B cell (primary cell): ENCODE measurements at regions not wholly inside any gene's neighbourhood (a gene's known extent, or its start where the extent isn't known, plus 50 kb on each side); places are given as distances from the start of the nearest gene placed in this dataset.

Experiments
- ATAC-seq: fragments of 200-7000 bp; cut with Tn5 transposase; one replicate; pipeline ENCODE4 v1.10.0; 2021; ENCODE audit warnings: low read depth, mild to moderate bottlenecking, moderate number of reproducible peaks, moderate library complexity
- CTCF ChIA-PET: fragments of 350-600 bp; sonication (Branson Sonifier 250); formaldehyde crosslinking; loops from one replicate; lab custom pipeline; 2021; ENCODE audit warnings: antibody characterized with exemption, inconsistent platforms; lab: Charles Lee
- POLR2A ChIA-PET: fragments of 350-600 bp; sonication (Branson Sonifier 250); formaldehyde crosslinking; loops from one replicate; lab custom pipeline; 2021; ENCODE audit warnings: antibody characterized with exemption; lab: Charles Lee
- DNase-seq: peaks from one replicate; pipeline ENCODE4 v3.0.0; 2013
- H2AFZ ChIP-seq: 2 replicates; pipeline ENCODE4 v1.6.1; 2012; ENCODE audit warnings: mild to moderate bottlenecking, low read depth, low read length; ENCODE audit not compliant: insufficient read depth, poor library complexity, severe bottlenecking
- H3K27ac ChIP-seq, 2 donors: 1 replicate in 1 of 2; 2 replicates in 1 of 2; pipeline ENCODE4 v1.5.1; 2012 to 2013; ENCODE audit warnings: low read length in 2 of 2, mild to moderate bottlenecking in 2 of 2, moderate library complexity in 1 of 2
- H3K27me3 ChIP-seq, 4 experiments: fragments of 200-600 bp in 1 of 4; sonication (generic) in 1 of 4; replicated peaks in 1 of 4; 1 replicate in 2 of 4; 2 replicates in 2 of 4; pipeline versions ENCODE4 v1.6.1 to v1.7.0; 2013 to 2016; ENCODE audit warnings: low read length in 3 of 4, mild to moderate bottlenecking in 2 of 4, mixed read lengths in 1 of 4, moderate library complexity in 1 of 4; ENCODE audit not compliant: insufficient read depth in 4 of 4, control insufficient read depth in 3 of 4; ENCODE audit errors: control extremely low read depth in 1 of 4
- H3K36me3 ChIP-seq, 2 experiments: replicated peaks in 1 of 2; 1 replicate in 1 of 2; 2 replicates in 1 of 2; pipeline versions ENCODE4 v1.6.1 to v1.7.1; 2013; ENCODE audit warnings: low read length in 1 of 2; ENCODE audit not compliant: insufficient read depth in 2 of 2, control insufficient read depth in 1 of 2; ENCODE audit errors: control extremely low read depth in 1 of 2, extremely low read depth in 1 of 2
- H3K4me1 ChIP-seq, 2 donors: fragments of 200-600 bp in 1 of 2; sonication (generic) in 1 of 2; 1 replicate in 1 of 2; 2 replicates in 1 of 2; pipeline versions ENCODE4 v1.5.1 to v1.6.1; 2013 to 2017; ENCODE audit warnings: low read length in 2 of 2; ENCODE audit not compliant: control insufficient read depth in 2 of 2, insufficient read depth in 2 of 2
- H3K4me2 ChIP-seq: replicated peaks from 2 replicates; pipeline ENCODE3; 2012; ENCODE audit warnings: mild to moderate bottlenecking, low read depth, low read length; ENCODE audit not compliant: poor library complexity, severe bottlenecking
- H3K4me3 ChIP-seq, 5 experiments: fragments of 200-600 bp in 1 of 5; sonication (generic) in 1 of 5; 1 replicate in 3 of 5; 2 replicates in 2 of 5; pipeline versions ENCODE4 v1.5.1 to v1.7.0; 2011 to 2016; ENCODE audit warnings: low read length in 4 of 5, mild to moderate bottlenecking in 4 of 5, low read depth in 2 of 5, control low read depth in 1 of 5, moderate library complexity in 1 of 5; ENCODE audit not compliant: insufficient read depth in 1 of 5; ENCODE audit errors: control extremely low read depth in 1 of 5, extremely low read depth in 1 of 5
- H3K79me2 ChIP-seq: fragments of 200-600 bp; sonication (generic); one replicate; pipeline ENCODE4 v1.6.0; 2016; ENCODE audit warnings: low read length; ENCODE audit not compliant: control insufficient read depth, insufficient read depth
- H3K9ac ChIP-seq: fragments of 200-600 bp; sonication (generic); 2 replicates; pipeline ENCODE4 v1.6.1; 2017; ENCODE audit warnings: mild to moderate bottlenecking, low read length, moderate library complexity
- H3K9me3 ChIP-seq, 3 donors: one replicate each; pipeline versions ENCODE4 v1.6.1 to v1.7.1; 2013; ENCODE audit warnings: low read length in 2 of 3; ENCODE audit not compliant: control insufficient read depth in 2 of 3, insufficient read depth in 1 of 3; ENCODE audit errors: control extremely low read depth in 1 of 3
- H4K20me1 ChIP-seq: 2 replicates; pipeline ENCODE4 v1.6.0; 2012; ENCODE audit warnings: mild to moderate bottlenecking, low read length; ENCODE audit not compliant: insufficient read depth, control insufficient read depth, poor library complexity, severe bottlenecking
- H3K27ac Mint-ChIP-seq: one replicate; pipeline ENCODE4 v1.8.0; 2021; ENCODE audit warnings: mixed read lengths
- H3K27me3 Mint-ChIP-seq: one replicate; pipeline ENCODE4 v1.8.0; 2021; ENCODE audit warnings: mixed read lengths
- H3K4me1 Mint-ChIP-seq: one replicate; pipeline ENCODE4 v1.8.0; 2021; ENCODE audit warnings: mixed read lengths
- H3K4me3 Mint-ChIP-seq: one replicate; pipeline ENCODE4 v1.8.0; 2021; ENCODE audit warnings: mixed read lengths
- H3K9me3 Mint-ChIP-seq: one replicate; pipeline ENCODE4 v1.8.0; 2022; ENCODE audit warnings: mixed read lengths; ENCODE audit not compliant: insufficient read depth
- EZH2 ChIP-seq: IDR thresholded peaks from 2 replicates; pipeline ENCODE4 v1.6.1; 2012; ENCODE audit warnings: borderline replicate concordance, low read depth, mild to moderate bottlenecking, moderate library complexity, low read length; ENCODE audit not compliant: insufficient read depth, poor library complexity, severe bottlenecking
- WGBS: methylation state at CpG from one replicate; pipeline ENCODE4 v1.1.5; 2013; ENCODE audit warnings: missing lambda C conversion rate; ENCODE audit not compliant: insufficient coverage; 5-methylcytosine and 5-hydroxymethylcytosine counted together
- intact Hi-C: fragments of 100-400 bp; cut with micrococcal nuclease; formaldehyde crosslinking; loops from one replicate; pipeline ENCODE4 v1.10.0; 2022
- TF ChIP-seq, protein P1 (sequence below): fragments of 200-600 bp; IDR thresholded peaks from one replicate; pipeline ENCODE4 v1.8.0; 2022; ENCODE audit warnings: antibody characterized with exemption, mild to moderate bottlenecking

DNA sequence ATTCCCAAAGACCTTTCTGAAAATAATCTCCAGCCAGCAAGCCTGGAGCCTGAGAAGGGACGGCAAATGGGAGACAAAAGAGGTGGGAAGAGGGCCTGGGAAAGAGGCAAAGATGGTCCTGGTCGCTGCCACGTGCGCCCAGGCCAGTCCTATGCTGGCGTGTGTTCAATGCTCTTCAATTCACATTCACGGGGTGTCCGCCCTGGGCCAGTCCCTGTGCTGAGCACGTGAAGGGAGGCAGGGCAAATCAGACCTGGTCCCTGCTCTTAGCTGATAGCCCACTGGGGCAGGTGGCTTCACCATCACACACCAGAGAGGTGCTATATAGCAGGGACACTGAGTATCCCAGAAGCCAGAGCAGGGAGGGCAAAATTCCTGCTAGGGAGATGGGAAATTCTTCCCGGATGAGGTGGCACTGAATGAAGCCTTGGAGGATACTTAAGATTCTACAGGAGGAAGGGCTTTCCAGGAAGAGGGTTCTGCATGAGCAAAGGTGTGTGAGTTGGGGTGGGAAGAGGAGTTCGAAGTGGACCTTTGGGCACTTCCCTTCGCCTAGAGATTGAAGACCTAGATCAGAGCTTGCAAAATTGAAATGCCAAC lies 148.2 kb downstream of the CHST1 start:
- Histone ChIP-seq H3K36me3 (no peaks in the 10 kb centered on the region), H3K27ac (no peak overlapping the region), H3K9me3 (no peaks in the 10 kb centered on the region), H3K4me2 (no peak overlapping the region), H3K27me3 (no peaks in the 10 kb centered on the region), H4K20me1 (no peaks in the 10 kb centered on the region), H2AFZ (no peak overlapping the region), H3K79me2 (no peaks in the 10 kb centered on the region), H3K4me1 (no peaks in the 10 kb centered on the region), H3K4me3 (no peak overlapping the region), H3K9ac (no peak overlapping the region)
- CTCF ChIA-PET: no interaction called here
- Mint-ChIP-seq H3K4me3 (no peak overlapping the region), H3K27ac (no peak overlapping the region), H3K27me3 (peaks cover 11% of the 10 kb centered on the region), H3K4me1 (no peaks in the 10 kb centered on the region), H3K9me3 (no peaks in the 10 kb centered on the region)
- ATAC-seq (no peak), DNase-seq (no peak)
- 96% methylated on average over 10 of the region's 11 CpGs for WGBS
- POLR2A ChIA-PET: no interaction called here
- TF ChIP-seq, protein P1, sequence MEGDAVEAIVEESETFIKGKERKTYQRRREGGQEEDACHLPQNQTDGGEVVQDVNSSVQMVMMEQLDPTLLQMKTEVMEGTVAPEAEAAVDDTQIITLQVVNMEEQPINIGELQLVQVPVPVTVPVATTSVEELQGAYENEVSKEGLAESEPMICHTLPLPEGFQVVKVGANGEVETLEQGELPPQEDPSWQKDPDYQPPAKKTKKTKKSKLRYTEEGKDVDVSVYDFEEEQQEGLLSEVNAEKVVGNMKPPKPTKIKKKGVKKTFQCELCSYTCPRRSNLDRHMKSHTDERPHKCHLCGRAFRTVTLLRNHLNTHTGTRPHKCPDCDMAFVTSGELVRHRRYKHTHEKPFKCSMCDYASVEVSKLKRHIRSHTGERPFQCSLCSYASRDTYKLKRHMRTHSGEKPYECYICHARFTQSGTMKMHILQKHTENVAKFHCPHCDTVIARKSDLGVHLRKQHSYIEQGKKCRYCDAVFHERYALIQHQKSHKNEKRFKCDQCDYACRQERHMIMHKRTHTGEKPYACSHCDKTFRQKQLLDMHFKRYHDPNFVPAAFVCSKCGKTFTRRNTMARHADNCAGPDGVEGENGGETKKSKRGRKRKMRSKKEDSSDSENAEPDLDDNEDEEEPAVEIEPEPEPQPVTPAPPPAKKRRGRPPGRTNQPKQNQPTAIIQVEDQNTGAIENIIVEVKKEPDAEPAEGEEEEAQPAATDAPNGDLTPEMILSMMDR: no peak
- TF ChIP-seq EZH2: no peak
- intact Hi-C loops: no loop called here

- H3K9me3 Mint-ChIP-seq: no peaks in the 10 kb centered on the region
- TF ChIP-seq, protein P1: no peak
- no peak for TF ChIP-seq EZH2
- no peak overlapping the region for H3K4me2 ChIP-seq
- H3K27ac Mint-ChIP-seq: no peak overlapping the region
- H3K79me2 ChIP-seq: no peaks in the 10 kb centered on the region
- H3K4me1 ChIP-seq: no peaks in the 10 kb centered on the region
- peaks cover 7% of the 10 kb centered on the region for H3K27me3 Mint-ChIP-seq
- no peak overlapping the region for H2AFZ ChIP-seq
- ATAC-seq (no peak), DNase-seq (no peak)
- no peaks in the 10 kb centered on the region for H4K20me1 ChIP-seq
- H3K9me3 ChIP-seq: no peaks in the 10 kb centered on the region
- ChIA-PET POLR2A (no interaction called here), CTCF (interaction anchor here (0.6 kb wide), 1 partner anchor 1413 kb away, joined by 3 read pairs; no protein-coding TSS in a partner anchor)
- intact Hi-C loops: no loop called here
- H3K36me3 ChIP-seq: no peaks in the 10 kb centered on the region
- H3K4me3 ChIP-seq: no peak overlapping the region
- H3K27me3 ChIP-seq: no peaks in the 10 kb centered on the region
- H3K9ac ChIP-seq: no peak overlapping the region
- no peak overlapping the region for H3K4me3 Mint-ChIP-seq
- H3K4me1 Mint-ChIP-seq: no peaks in the 10 kb centered on the region
- no peak overlapping the region for H3K27ac ChIP-seq
- WGBS: 87% methylated on average over 8 of the region's 8 CpGs
Measured at GRCh38 chr11:45513821-45514340, 151.5 kb downstream of the CHST1 start.
